Hepatocyte (in vitro differentiated cells): ENCODE measurements at regions not wholly inside any gene's neighbourhood (a gene's known extent, or its start where the extent isn't known, plus 50 kb on each side); places are given as distances from the start of the nearest gene placed in this dataset.

Experiments
- DNase-seq: peaks from one replicate; pipeline ENCODE4 v3.0.0-alpha.2; 2016; ENCODE audit warnings: low spot score
- H2AFZ ChIP-seq: fragments of 200-600 bp; sonication (generic); 2 replicates; pipeline ENCODE4 v1.6.0; 2016; ENCODE audit warnings: antibody characterized with exemption, mild to moderate bottlenecking
- H3K27ac ChIP-seq: fragments of 200-600 bp; sonication (generic); 2 replicates; pipeline ENCODE4 v1.5.1; 2016; ENCODE audit warnings: mild to moderate bottlenecking
- H3K27me3 ChIP-seq: fragments of 200-600 bp; sonication (generic); 2 replicates; pipeline ENCODE4 v1.6.1; 2016
- H3K36me3 ChIP-seq: fragments of 200-600 bp; sonication (generic); replicated peaks from 2 replicates; pipeline ENCODE4 v1.5.1; 2016; ENCODE audit warnings: low read depth; ENCODE audit not compliant: insufficient read depth
- H3K4me1 ChIP-seq: fragments of 200-600 bp; sonication (generic); 2 replicates; pipeline ENCODE4 v1.5.1; 2016; ENCODE audit warnings: mild to moderate bottlenecking, moderate library complexity; ENCODE audit not compliant: insufficient read depth
- H3K4me2 ChIP-seq: fragments of 200-600 bp; sonication (generic); 2 replicates; pipeline ENCODE4 v1.6.0; 2016
- H3K4me3 ChIP-seq: fragments of 200-600 bp; sonication (generic); 2 replicates; pipeline ENCODE4 v1.5.1; 2016; ENCODE audit warnings: mild to moderate bottlenecking
- H3K79me2 ChIP-seq: fragments of 200-600 bp; sonication (generic); 2 replicates; pipeline ENCODE4 v1.6.0; 2017; ENCODE audit warnings: mild to moderate bottlenecking
- H3K9me2 ChIP-seq: fragments of 200-600 bp; sonication (generic); replicated peaks from 2 replicates; pipeline ENCODE4 v1.6.0; 2017; ENCODE audit warnings: mild to moderate bottlenecking; ENCODE audit not compliant: insufficient read depth
- H3K9me3 ChIP-seq: fragments of 200-600 bp; sonication (generic); 2 replicates; pipeline ENCODE4 v1.5.1; 2016; ENCODE audit warnings: low read depth, mild to moderate bottlenecking
- H4K20me1 ChIP-seq: fragments of 200-600 bp; sonication (generic); 2 replicates; pipeline ENCODE4 v1.6.0; 2016; ENCODE audit warnings: mild to moderate bottlenecking; ENCODE audit not compliant: insufficient read depth, poor library complexity, severe bottlenecking
- EZH2 ChIP-seq: fragments of 200-600 bp; sonication (generic); IDR thresholded peaks from 2 replicates; pipeline ENCODE4 v1.6.1; 2016; ENCODE audit warnings: antibody characterized with exemption, mild to moderate bottlenecking, borderline replicate concordance
- EZH2phosphoT487 ChIP-seq: fragments of 200-600 bp; sonication (generic); IDR thresholded peaks from one replicate; pipeline ENCODE4 v1.6.1; 2018; ENCODE audit warnings: antibody characterized with exemption, mild to moderate bottlenecking, low read depth, moderate library complexity; ENCODE audit not compliant: unreplicated experiment, severe bottlenecking
- WGBS: methylation state at CpG from one replicate; pipeline ENCODE4 v1.1.6; 2016; ENCODE audit warnings: low lambda C conversion rate; ENCODE audit errors: missing lambda C conversion rate; 5-methylcytosine and 5-hydroxymethylcytosine counted together
- TF ChIP-seq, protein P1 (sequence below): fragments of 200-600 bp; sonication (generic); IDR thresholded peaks from 2 replicates; pipeline ENCODE4 v1.5.1; 2016; ENCODE audit warnings: antibody characterized with exemption, mild to moderate bottlenecking; ENCODE audit not compliant: poor library complexity

DNA sequence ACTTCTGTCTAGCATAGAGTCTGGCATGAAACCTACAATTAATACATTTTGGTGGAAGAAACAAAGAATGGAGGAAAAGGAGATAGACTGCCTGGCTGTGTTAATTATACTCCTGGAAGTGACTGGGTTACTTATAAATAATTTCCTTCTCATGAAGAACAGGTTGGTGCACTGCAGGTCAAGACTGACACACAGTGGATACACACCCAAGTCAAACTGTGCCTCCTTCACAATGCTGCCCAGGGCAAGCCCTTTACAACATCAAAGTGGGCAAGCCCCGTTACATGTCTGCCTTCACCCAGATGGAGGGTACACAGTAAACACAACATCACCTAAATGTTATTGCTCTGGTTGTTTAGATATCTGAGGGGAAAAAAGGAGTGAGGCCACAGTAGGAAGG lies 83.7 kb upstream of the KCNA4 start:
- Histone ChIP-seq H3K79me2 (no peaks in the 10 kb centered on the region), H2AFZ (no peak overlapping the region), H3K4me3 (no peak overlapping the region), H3K4me2 (no peak overlapping the region), H3K4me1 (no peaks in the 10 kb centered on the region), H3K9me2 (no peaks in the 10 kb centered on the region), H3K9me3 (no peaks in the 10 kb centered on the region), H3K36me3 (no peaks in the 10 kb centered on the region), H3K27me3 (no peaks in the 10 kb centered on the region), H3K27ac (no peak overlapping the region), H4K20me1 (no peaks in the 10 kb centered on the region)
- TF ChIP-seq EZH2 (no peak), EZH2phosphoT487 (no peak)
- TF ChIP-seq, protein P1, sequence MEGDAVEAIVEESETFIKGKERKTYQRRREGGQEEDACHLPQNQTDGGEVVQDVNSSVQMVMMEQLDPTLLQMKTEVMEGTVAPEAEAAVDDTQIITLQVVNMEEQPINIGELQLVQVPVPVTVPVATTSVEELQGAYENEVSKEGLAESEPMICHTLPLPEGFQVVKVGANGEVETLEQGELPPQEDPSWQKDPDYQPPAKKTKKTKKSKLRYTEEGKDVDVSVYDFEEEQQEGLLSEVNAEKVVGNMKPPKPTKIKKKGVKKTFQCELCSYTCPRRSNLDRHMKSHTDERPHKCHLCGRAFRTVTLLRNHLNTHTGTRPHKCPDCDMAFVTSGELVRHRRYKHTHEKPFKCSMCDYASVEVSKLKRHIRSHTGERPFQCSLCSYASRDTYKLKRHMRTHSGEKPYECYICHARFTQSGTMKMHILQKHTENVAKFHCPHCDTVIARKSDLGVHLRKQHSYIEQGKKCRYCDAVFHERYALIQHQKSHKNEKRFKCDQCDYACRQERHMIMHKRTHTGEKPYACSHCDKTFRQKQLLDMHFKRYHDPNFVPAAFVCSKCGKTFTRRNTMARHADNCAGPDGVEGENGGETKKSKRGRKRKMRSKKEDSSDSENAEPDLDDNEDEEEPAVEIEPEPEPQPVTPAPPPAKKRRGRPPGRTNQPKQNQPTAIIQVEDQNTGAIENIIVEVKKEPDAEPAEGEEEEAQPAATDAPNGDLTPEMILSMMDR: no peak
- 92% methylated on average over 1 of the region's 1 CpG for WGBS
- DNase-seq: no peak

DNA sequence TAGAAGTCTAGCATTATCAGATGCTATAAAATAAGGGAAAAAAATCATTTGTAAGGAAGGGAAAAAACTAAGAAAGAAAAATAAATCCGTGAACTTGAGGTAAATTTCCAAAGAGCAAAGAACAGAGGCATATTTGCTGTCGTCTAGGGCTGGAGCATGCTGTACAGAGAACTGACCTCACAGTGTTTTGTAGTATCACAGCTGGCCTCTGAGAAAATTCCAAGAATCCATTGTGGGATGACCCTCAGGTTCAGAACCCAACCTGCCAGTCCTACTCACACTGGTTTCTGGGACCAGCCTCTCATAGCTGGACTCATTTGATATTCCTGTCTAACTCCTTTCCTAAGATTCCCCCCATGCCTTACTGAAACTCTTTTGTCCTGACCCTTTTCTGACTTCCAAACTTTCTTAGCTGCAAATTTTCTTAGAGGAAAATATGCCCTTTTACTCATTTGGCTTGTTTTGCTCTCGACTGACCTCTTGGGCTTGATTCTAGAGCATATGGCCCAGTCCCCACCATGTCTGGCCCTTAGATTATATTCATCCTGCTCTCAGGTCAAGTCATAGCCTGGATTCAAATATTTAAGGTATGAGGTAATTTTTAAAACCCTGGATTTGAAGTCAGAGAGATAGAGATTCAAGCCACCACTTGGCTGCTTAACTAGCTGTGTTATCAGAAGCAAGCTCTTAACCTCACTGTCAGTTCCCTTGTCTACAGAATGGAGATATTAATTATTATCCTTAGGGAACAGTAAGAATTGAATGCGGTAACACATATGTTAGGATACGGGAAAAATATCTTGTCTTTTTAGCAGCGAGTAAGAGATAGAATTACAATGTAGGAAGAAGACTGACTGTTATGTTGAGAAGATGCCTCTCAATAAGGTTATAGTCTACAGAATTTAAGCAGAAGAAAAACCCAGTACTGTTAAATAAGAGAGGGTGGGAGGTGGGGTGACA lies 89.7 kb upstream of the KCNA4 start:
- Histone ChIP-seq H2AFZ (no peak overlapping the region), H3K79me2 (no peaks in the 10 kb centered on the region), H3K9me3 (no peaks in the 10 kb centered on the region), H3K4me1 (no peaks in the 10 kb centered on the region), H3K4me3 (no peak overlapping the region), H3K4me2 (no peak overlapping the region), H3K27me3 (no peaks in the 10 kb centered on the region), H4K20me1 (no peaks in the 10 kb centered on the region), H3K9me2 (no peaks in the 10 kb centered on the region), H3K27ac (no peak overlapping the region), H3K36me3 (no peaks in the 10 kb centered on the region)
- DNase-seq: no peak
- TF ChIP-seq EZH2phosphoT487 (no peak), EZH2 (no peak)
- TF ChIP-seq, protein P1: no peak
- WGBS: 60% methylated on average over 6 of the region's 6 CpGs

DNA sequence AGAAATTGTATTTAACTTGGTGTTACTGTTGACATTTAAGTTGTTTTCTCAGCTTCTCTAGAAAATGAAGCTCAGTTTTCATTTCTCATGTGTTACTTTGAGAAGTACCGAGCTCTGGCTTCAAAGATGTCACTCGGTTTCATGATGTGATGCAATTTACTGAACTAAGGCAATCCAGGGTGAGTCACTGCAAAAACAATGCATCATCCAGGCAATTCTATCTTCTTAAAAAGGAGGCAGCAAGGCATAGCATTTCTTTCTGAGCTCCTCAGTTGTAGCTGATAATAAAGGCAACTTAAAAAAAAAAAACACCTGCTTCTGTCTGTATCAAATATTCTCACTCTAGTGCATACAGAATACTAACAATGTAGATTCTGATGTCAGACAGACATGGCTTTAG lies 91.1 kb upstream of the KCNA4 start:
- Histone ChIP-seq H3K9me2 (no peaks in the 10 kb centered on the region), H3K4me2 (no peak overlapping the region), H2AFZ (no peak overlapping the region), H3K36me3 (no peaks in the 10 kb centered on the region), H3K79me2 (no peaks in the 10 kb centered on the region), H4K20me1 (no peaks in the 10 kb centered on the region), H3K27ac (peak overlapping the region; percentile 43), H3K4me1 (no peaks in the 10 kb centered on the region), H3K4me3 (no peak overlapping the region), H3K27me3 (no peaks in the 10 kb centered on the region), H3K9me3 (no peaks in the 10 kb centered on the region)
- TF ChIP-seq EZH2phosphoT487: no peak
- TF ChIP-seq, protein P1: no peak
- no peak for TF ChIP-seq EZH2
- peak; percentile 44 for DNase-seq
- 61% methylated on average over 2 of the region's 2 CpGs for WGBS
